HG02798 (cell line): ENCODE measurements at regions not wholly inside any gene's neighbourhood (a gene's known extent, or its start where the extent isn't known, plus 50 kb on each side); places are given as distances from the start of the nearest gene placed in this dataset.

ENCODE experiments used
- ATAC-seq: cut with Tn5 transposase; IDR thresholded peaks from one replicate; pipeline ENCODE4 v1.9.1; 2021; ENCODE audit warnings: mild to moderate bottlenecking; ENCODE audit not compliant: unreplicated experiment, poor library complexity

- no peak for ATAC-seq
Measured at GRCh38 chr1:213891989-213892902, 95.5 kb upstream of the PROX1 start.

- no peak for ATAC-seq
Measured at GRCh38 chr1:213898684-213899083, 89.1 kb upstream of the PROX1 start.

- ATAC-seq = no peak
Measured at GRCh38 chr1:213899413-213899812, 88.4 kb upstream of the PROX1 start.

GRCh38 chr1:213905344-213905743 lies 82.4 kb upstream of the PROX1 start:
- ATAC-seq = no peak

- no peak for ATAC-seq
Measured at GRCh38 chr1:213908521-213908920, 79.3 kb upstream of the PROX1 start.

GRCh38 chr1:213914392-213914791 lies 73.4 kb upstream of the PROX1 start:
- ATAC-seq = no peak

- ATAC-seq = no peak
Measured at GRCh38 chr1:213921311-213921710, 66.5 kb upstream of the PROX1 start.

- no peak for ATAC-seq
Measured at GRCh38 chr1:213921712-213922111, 66.1 kb upstream of the PROX1 start.

- no peak for ATAC-seq
Measured at GRCh38 chr1:213925531-213926182, 62.1 kb upstream of the PROX1 start.

- ATAC-seq = no peak
Measured at GRCh38 chr1:213927846-213928245, 59.9 kb upstream of the PROX1 start.

- no peak for ATAC-seq
Measured at GRCh38 chr1:213929398-213929797, 58.4 kb upstream of the PROX1 start.

- no peak for ATAC-seq
Measured at GRCh38 chr1:213931836-213932235, 55.9 kb upstream of the PROX1 start.

- ATAC-seq = no peak
Measured at GRCh38 chr1:213933336-213933735, 54.4 kb upstream of the PROX1 start.

- ATAC-seq = no peak
Measured at GRCh38 chr1:213934649-213935048, 53.1 kb upstream of the PROX1 start.

- ATAC-seq = no peak
Measured at GRCh38 chr1:213936571-213936970, 51.2 kb upstream of the PROX1 start.
